ENCODE measurements at regions not wholly inside any gene's neighbourhood (a gene's known extent, or its start where the extent isn't known, plus 50 kb on each side); places are given as distances from the start of the nearest gene placed in this dataset.

GRCh38 chrX:2576793-2577192, 76.0 kb upstream of the DHRSX start:
- TF ChIP-seq POLR2AphosphoS5 (IDR thresholded peaks at IDR 0.05; ENCODE audit: low read length): no peak
- no peak for TF ChIP-seq TCF12 (IDR thresholded peaks at IDR 0.05; ENCODE audit: low read depth, low read length)
- no peak for TF ChIP-seq CTCF (IDR thresholded peaks at IDR 0.05 in 2 of 3, conservative IDR thresholded peaks at IDR 0.05 in 1 of 3; ENCODE audit: control insufficient read depth in 2 of 3, extremely low read depth in 1 of 3, insufficient read depth in 1 of 3, low read depth in 3 of 3, low read length in 3 of 3)
- no peak for TF ChIP-seq EZH2 (IDR thresholded peaks at IDR 0.05; ENCODE audit: borderline replicate concordance, control insufficient read depth, low read depth, low read length)
- no peak for TF ChIP-seq MLLT1 (IDR thresholded peaks at IDR 0.05)

Measured in GM12878 (cell line).